Panc1 (cell line): ENCODE measurements at regions not wholly inside any gene's neighbourhood (a gene's known extent, or its start where the extent isn't known, plus 50 kb on each side); places are given as distances from the start of the nearest gene placed in this dataset.

Experiments
- CTCF ChIP-seq: fragments of 450-650 bp; IDR thresholded peaks from 2 replicates; pipeline ENCODE4 v1.5.1; 2017; ENCODE audit warnings: mild to moderate bottlenecking
- POLR2AphosphoS5 ChIP-seq: IDR thresholded peaks from 2 replicates; pipeline ENCODE4 v1.6.1; 2012; ENCODE audit warnings: mild to moderate bottlenecking, low read depth, low read length, moderate library complexity
- REST ChIP-seq, 2 experiments: IDR thresholded peaks; 2 replicates each; pipeline ENCODE4 v1.6.1; 2011 to 2012; ENCODE audit warnings: low read depth in 2 of 2, control low read depth in 1 of 2, low read length in 1 of 2, mild to moderate bottlenecking in 1 of 2, moderate library complexity in 1 of 2; ENCODE audit not compliant: insufficient read depth in 1 of 2
- SIN3A ChIP-seq: IDR thresholded peaks from 2 replicates; pipeline ENCODE4 v1.6.1; 2012; ENCODE audit warnings: low read depth, mild to moderate bottlenecking, low read length, moderate library complexity, borderline replicate concordance; ENCODE audit not compliant: insufficient read depth
- TCF7L2 ChIP-seq: IDR thresholded peaks from 2 replicates; pipeline ENCODE4 v1.6.1; 2011; ENCODE audit warnings: mild to moderate bottlenecking, low read depth, low read length, inconsistent platforms

GRCh38 chr6:147833607-147834006, 325.1 kb downstream of the SAMD5 start:
- no peak for TF ChIP-seq CTCF
- no peak for TF ChIP-seq SIN3A
- no peak for TF ChIP-seq POLR2AphosphoS5
- no peak for TF ChIP-seq REST (IDR thresholded peaks at IDR 0.05; ENCODE audit: insufficient read depth in 1 of 2, low read depth in 2 of 2, low read length in 1 of 2)
- TF ChIP-seq TCF7L2: no peak
